ENCODE measurements at regions not wholly inside any gene's neighbourhood (a gene's known extent, or its start where the extent isn't known, plus 50 kb on each side); places are given as distances from the start of the nearest gene placed in this dataset.

DNA sequence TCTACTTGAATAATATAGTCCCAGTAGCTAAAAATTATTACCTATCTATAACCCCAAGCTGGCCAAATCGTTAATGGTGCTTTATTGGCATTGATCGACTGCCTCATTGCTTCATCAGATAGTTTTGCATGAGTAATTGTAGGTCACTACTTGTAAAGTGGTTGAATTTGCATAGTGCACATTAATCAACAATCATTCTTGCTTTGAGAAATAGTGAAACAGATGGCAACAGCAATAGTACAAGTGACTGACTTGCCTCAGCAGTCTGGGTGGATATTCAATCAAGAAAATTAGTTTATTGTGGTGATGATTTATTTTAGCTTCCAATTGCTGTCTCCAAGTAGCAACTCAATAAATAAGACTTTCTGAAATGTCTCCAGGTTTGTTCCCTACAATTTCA is 117.8 kb upstream of the NRXN1 start:
- no peak for DNase-seq (ENCODE audit: low spot score)
- ATAC-seq (ENCODE audit: insufficient number of reproducible peaks, low FRiP score, low read depth), result no peak
- TF ChIP-seq CTCF (IDR thresholded peaks at IDR 0.05), result no peak
- no peaks in the 10 kb centered on the region for H3K4me1 ChIP-seq (ENCODE audit: control insufficient read depth in 1 of 2, low read depth in 2 of 2)
- no peak overlapping the region for H3K4me3 ChIP-seq
- H3K9me3 ChIP-seq, result no peaks in the 10 kb centered on the region
- no peak overlapping the region for H3K27ac ChIP-seq
- no peaks in the 10 kb centered on the region for H3K27me3 ChIP-seq (replicated peaks; ENCODE audit: insufficient read depth)
- no peaks in the 10 kb centered on the region for H3K36me3 ChIP-seq

DNA sequence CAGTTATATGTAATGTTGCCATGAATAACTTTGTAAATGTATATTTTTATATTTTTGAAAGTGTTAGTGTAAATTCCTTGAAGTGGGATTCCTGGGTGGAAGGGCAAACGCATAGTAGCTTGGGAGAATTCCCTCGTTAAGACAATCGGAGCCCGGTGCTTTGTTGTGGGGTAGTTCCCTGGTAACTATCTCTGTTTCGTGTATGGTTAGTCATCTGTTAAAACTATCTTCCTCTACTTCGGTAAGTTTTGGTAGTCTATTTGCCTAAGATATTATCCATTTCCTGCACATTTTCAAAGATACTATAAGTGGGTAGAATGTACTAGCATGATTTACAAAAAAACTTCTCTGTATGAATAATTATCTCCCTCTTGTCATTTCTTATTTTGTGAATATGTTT is 113.8 kb upstream of the NRXN1 start:
- no peaks in the 10 kb centered on the region for H3K36me3 ChIP-seq
- no peaks in the 10 kb centered on the region for H3K9me3 ChIP-seq
- no peak overlapping the region for H3K4me3 ChIP-seq
- no peak for DNase-seq (ENCODE audit: low spot score)
- H3K27me3 ChIP-seq (replicated peaks; ENCODE audit: insufficient read depth), result no peaks in the 10 kb centered on the region
- no peak for TF ChIP-seq CTCF (IDR thresholded peaks at IDR 0.05)
- ATAC-seq (ENCODE audit: insufficient number of reproducible peaks, low FRiP score, low read depth), result no peak
- no peak overlapping the region for H3K27ac ChIP-seq
- H3K4me1 ChIP-seq (ENCODE audit: control insufficient read depth in 1 of 2, low read depth in 2 of 2), result no peaks in the 10 kb centered on the region

- no peaks in the 10 kb centered on the region for H3K36me3 ChIP-seq
- no peak for TF ChIP-seq CTCF (IDR thresholded peaks at IDR 0.05)
- no peak overlapping the region for H3K27ac ChIP-seq
- no peak overlapping the region for H3K4me3 ChIP-seq
- no peak for DNase-seq (ENCODE audit: low spot score)
- H3K27me3 ChIP-seq (replicated peaks; ENCODE audit: insufficient read depth), result no peaks in the 10 kb centered on the region
- ATAC-seq (ENCODE audit: insufficient number of reproducible peaks, low FRiP score, low read depth), result no peak
- no peaks in the 10 kb centered on the region for H3K4me1 ChIP-seq (ENCODE audit: control insufficient read depth in 1 of 2, low read depth in 2 of 2)
- H3K9me3 ChIP-seq, result no peaks in the 10 kb centered on the region
Observed at GRCh38 chr2:51120754-51121280, 88.9 kb upstream of the NRXN1 start.

DNA sequence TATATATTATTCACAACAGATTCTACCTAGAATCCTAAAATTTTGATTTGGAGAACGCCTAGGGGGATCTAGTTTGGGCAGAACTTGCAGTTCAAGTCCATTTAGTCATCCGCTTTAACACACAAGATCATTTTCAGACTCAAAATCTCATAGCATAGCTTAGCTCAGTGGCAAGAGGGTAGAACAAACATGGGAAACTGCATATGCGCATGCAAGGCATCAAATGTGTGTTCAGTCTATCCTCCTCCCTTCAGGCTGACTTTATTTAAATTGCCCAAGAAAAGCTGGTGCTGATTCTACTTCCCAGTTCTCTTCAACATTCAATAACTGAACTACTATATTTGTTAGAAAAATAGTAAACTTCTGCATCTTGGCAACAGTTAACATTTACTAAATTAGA is 79.6 kb upstream of the NRXN1 start:
- H3K36me3 ChIP-seq, result no peaks in the 10 kb centered on the region
- H3K4me1 ChIP-seq (ENCODE audit: control insufficient read depth in 1 of 2, low read depth in 2 of 2), result no peaks in the 10 kb centered on the region
- no peak overlapping the region for H3K27ac ChIP-seq
- ATAC-seq (ENCODE audit: insufficient number of reproducible peaks, low FRiP score, low read depth) (no peak), DNase-seq (ENCODE audit: low spot score) (no peak)
- H3K27me3 ChIP-seq (replicated peaks; ENCODE audit: insufficient read depth), result no peaks in the 10 kb centered on the region
- no peak overlapping the region for H3K4me3 ChIP-seq
- no peaks in the 10 kb centered on the region for H3K9me3 ChIP-seq
- no peak for TF ChIP-seq CTCF (IDR thresholded peaks at IDR 0.05)

DNA sequence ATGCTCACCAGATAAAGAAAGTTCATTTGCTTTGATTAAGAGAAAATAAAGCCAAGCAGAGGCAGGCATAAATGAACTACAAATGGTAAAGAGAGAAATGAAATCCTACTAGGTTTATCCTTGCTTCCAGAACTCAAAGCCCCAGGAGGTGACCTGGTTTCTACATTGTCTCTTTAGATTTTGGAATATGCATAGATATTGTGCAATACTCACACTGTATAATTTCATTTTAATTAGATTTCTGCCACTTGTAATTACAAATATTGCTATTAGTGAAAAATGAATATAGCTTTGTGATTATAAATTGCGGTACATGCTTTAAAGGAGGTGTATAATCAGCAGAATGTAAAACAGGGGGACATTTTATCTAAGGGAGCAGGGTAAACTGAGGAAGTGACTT is 76.9 kb upstream of the NRXN1 start:
- Histone ChIP-seq H3K4me3 (no peak overlapping the region), H3K4me1 (ENCODE audit: control insufficient read depth in 1 of 2, low read depth in 2 of 2) (no peaks in the 10 kb centered on the region), H3K27me3 (replicated peaks; ENCODE audit: insufficient read depth) (no peaks in the 10 kb centered on the region), H3K36me3 (no peaks in the 10 kb centered on the region), H3K9me3 (no peaks in the 10 kb centered on the region), H3K27ac (no peak overlapping the region)
- DNase-seq (ENCODE audit: low spot score), result no peak
- ATAC-seq (ENCODE audit: insufficient number of reproducible peaks, low FRiP score, low read depth), result no peak
- no peak for TF ChIP-seq CTCF (IDR thresholded peaks at IDR 0.05)

Measured in thoracic aorta (tissue), 2 donors.